ENCODE measurements at regions not wholly inside any gene's neighbourhood (a gene's known extent, or its start where the extent isn't known, plus 50 kb on each side); places are given as distances from the start of the nearest gene placed in this dataset.

DNA sequence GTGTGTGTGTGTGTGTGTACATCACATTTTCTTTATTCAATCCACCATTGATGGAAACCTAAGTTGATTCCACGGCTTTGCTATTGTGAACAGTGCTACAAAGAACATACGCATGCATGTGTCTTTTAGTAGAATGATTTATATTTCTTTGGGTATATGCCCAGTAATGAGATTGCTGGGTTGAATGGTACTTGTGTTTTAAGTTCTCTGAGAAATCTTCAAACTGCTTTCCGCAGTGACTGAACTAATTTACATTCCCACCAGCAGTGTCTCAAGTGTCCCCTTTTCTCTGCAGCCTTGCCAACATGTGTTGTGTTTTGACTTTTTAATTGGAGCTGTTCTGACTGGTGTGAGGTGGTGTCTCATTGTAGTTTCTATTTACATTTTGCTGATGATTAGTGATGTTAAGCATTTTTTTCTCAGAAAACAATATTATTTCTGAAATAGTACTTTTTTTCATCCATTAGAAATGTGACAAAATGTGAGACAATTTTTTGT is 769.7 kb downstream of the TAF11L14 start:
- Histone ChIP-seq H3K4ac (ENCODE audit: low read depth, low read length) (no peak overlapping the region), H3K9me3 (ENCODE audit: control insufficient read depth, low read depth, low read length) (no peaks in the 10 kb centered on the region), H3K79me2 (ENCODE audit: insufficient read depth, low read length) (no peaks in the 10 kb centered on the region), H3K9ac (ENCODE audit: extremely low read depth, insufficient read length, low read length) (no peak overlapping the region), H3K79me1 (ENCODE audit: insufficient read depth, low read depth, low read length, poor library complexity, severe bottlenecking) (no peaks in the 10 kb centered on the region), H4K20me1 (ENCODE audit: control insufficient read depth, insufficient read depth, insufficient read length) (no peaks in the 10 kb centered on the region), H3K4me2 (ENCODE audit: insufficient read depth, insufficient read length, low read length) (no peak overlapping the region), H3K4me1 (ENCODE audit: insufficient read depth, low read length) (no peaks in the 10 kb centered on the region; the same call in 1 of the 2 replicates), H4K8ac (replicated peaks; ENCODE audit: insufficient read length, low read depth, low read length) (no peak overlapping the region), H2AFZ (ENCODE audit: low read length) (no peak overlapping the region), H2BK15ac (ENCODE audit: low read depth, low read length) (no peak overlapping the region), H3K18ac (ENCODE audit: insufficient read length, low read depth, low read length) (no peak overlapping the region), H2BK5ac (ENCODE audit: insufficient read length, low read length) (no peak overlapping the region), H3K27me3 (ENCODE audit: insufficient read depth, low read length) (no peaks in the 10 kb centered on the region), H3K23me2 (ENCODE audit: insufficient read length, low read depth, low read length, poor library complexity, severe bottlenecking) (no peaks in the 10 kb centered on the region), H2BK120ac (ENCODE audit: low read depth, low read length, poor library complexity, severe bottlenecking) (no peak overlapping the region), H4K5ac (ENCODE audit: insufficient read length, low read depth, low read length) (no peak overlapping the region), H3K14ac (ENCODE audit: insufficient read depth, low read length) (no peak overlapping the region), H2BK12ac (ENCODE audit: insufficient read length, low read depth, low read length) (no peak overlapping the region), H3T11ph (ENCODE audit: low read length) (no peak overlapping the region), H3K56ac (ENCODE audit: insufficient read length, low read depth, low read length) (no peak overlapping the region), H2BK20ac (ENCODE audit: low read depth, low read length, poor library complexity, severe bottlenecking) (no peak overlapping the region), H3K27ac (ENCODE audit: insufficient read length, low read depth, low read length) (no peak overlapping the region), H3K23ac (ENCODE audit: insufficient read length, low read depth, low read length) (no peak overlapping the region), H2AK5ac (ENCODE audit: insufficient read length, low read length) (no peak overlapping the region), H4K91ac (ENCODE audit: insufficient read length, low read depth, low read length) (no peak overlapping the region)
- H3K4me3 Mint-ChIP-seq, result no peak overlapping the region
- no peaks in the 10 kb centered on the region for H3K27me3 Mint-ChIP-seq (ENCODE audit: low read depth)
- no CpG with 5 or more reads among the region's 3 CpGs for WGBS (ENCODE audit: extremely low coverage, insufficient read length, low lambda C conversion rate)
- H3K27ac Mint-ChIP-seq, result no peak overlapping the region
- DNase-seq, result no peak
- H3K36me3 Mint-ChIP-seq (ENCODE audit: insufficient read depth in 1 of 3, low read depth in 3 of 3), result no peaks in the 10 kb centered on the region; a peak in 1 of 7 replicates
- H3K4me1 Mint-ChIP-seq, result no peaks in the 10 kb centered on the region; a peak in 1 of 4 replicates
- TF ChIP-seq CTCF (conservative IDR thresholded peaks at IDR 0.05), result no peak
- H3K9me3 Mint-ChIP-seq, result peaks cover 0 to 2% of the 10 kb centered on the region in 2 experiments; a peak in 2 of 5 replicates

All from H9 (cell line).